Muscle layer of colon (tissue), 2 donors: ENCODE measurements at regions not wholly inside any gene's neighbourhood (a gene's known extent, or its start where the extent isn't known, plus 50 kb on each side); places are given as distances from the start of the nearest gene placed in this dataset.
"Not testable (repeated sequence)": the region's sequence is repeated elsewhere in the genome, so short reads cannot be mapped to it uniquely, and the experiment has no call there.

Source experiments
- H3K27ac ChIP-seq: one replicate; pipeline ENCODE4 v1.7.0; 2013; ENCODE audit warnings: low read depth, mild to moderate bottlenecking, low read length, moderate library complexity
- H3K27me3 ChIP-seq, 2 donors: one replicate each; pipeline ENCODE4 v1.7.0; 2013; ENCODE audit warnings: low read length in 2 of 2, mild to moderate bottlenecking in 2 of 2; ENCODE audit not compliant: insufficient read depth in 2 of 2, control insufficient read depth in 1 of 2
- H3K36me3 ChIP-seq: one replicate; pipeline ENCODE4 v1.7.0; 2013; ENCODE audit warnings: mild to moderate bottlenecking, low read length; ENCODE audit not compliant: insufficient read depth
- H3K4me1 ChIP-seq: one replicate; pipeline ENCODE4 v1.7.0; 2013; ENCODE audit warnings: mild to moderate bottlenecking, low read length; ENCODE audit not compliant: insufficient read depth
- H3K4me3 ChIP-seq, 2 donors: one replicate each; pipeline ENCODE4 v1.7.0; 2013; ENCODE audit warnings: low read length in 2 of 2, low read depth in 1 of 2, mild to moderate bottlenecking in 1 of 2, moderate library complexity in 1 of 2
- H3K9ac ChIP-seq: one replicate; pipeline ENCODE4 v1.7.0; 2013; ENCODE audit warnings: low read length
- H3K9me3 ChIP-seq: one replicate; pipeline ENCODE4 v1.7.0; 2013; ENCODE audit warnings: mild to moderate bottlenecking, low read length
- donor health status: abdominal sarcoma.
- donor health status: Adenocarcinoma of cecum.

- Histone ChIP-seq H3K9me3 (no peaks in the 10 kb centered on the region), H3K4me3 (no peak overlapping the region), H3K9ac (no peak overlapping the region), H3K27ac (no peak overlapping the region), H3K36me3 (no peaks in the 10 kb centered on the region), H3K4me1 (no peaks in the 10 kb centered on the region), H3K27me3 (peaks cover 0 to 6% of the 10 kb centered on the region in 2 donors)
Measured at GRCh38 chr2:131641414-131642206, 113.9 kb downstream of the CCDC74A start.

- H3K4me3 ChIP-seq, H3K4me1 ChIP-seq, H3K27ac ChIP-seq, H3K36me3 ChIP-seq, H3K9ac ChIP-seq, H3K9me3 ChIP-seq: not testable (repeated sequence)
- H3K27me3 ChIP-seq = peaks cover 0 to 12% of the 10 kb centered on the region in 2 donors
Measured at GRCh38 chr2:131643180-131643579, 115.5 kb downstream of the CCDC74A start.

- Histone ChIP-seq H3K4me1 (no peaks in the 10 kb centered on the region), H3K27me3 (peaks cover 0 to 12% of the 10 kb centered on the region in 2 donors), H3K4me3 (no peak overlapping the region), H3K36me3 (no peaks in the 10 kb centered on the region), H3K9me3 (no peaks in the 10 kb centered on the region), H3K9ac (no peak overlapping the region), H3K27ac (no peak overlapping the region)
Measured at GRCh38 chr2:131645177-131645765, 117.6 kb downstream of the CCDC74A start.

GRCh38 chr2:131646220-131646619, 118.5 kb downstream of the CCDC74A start:
- not testable (repeated sequence) for H3K4me3 ChIP-seq, H3K9ac ChIP-seq, H3K9me3 ChIP-seq

GRCh38 chr2:131646669-131647297, 119.1 kb downstream of the CCDC74A start:
- Histone ChIP-seq H3K27ac (no peak overlapping the region), H3K4me1 (no peaks in the 10 kb centered on the region), H3K9ac (no peak overlapping the region), H3K4me3 (no peak overlapping the region), H3K36me3 (no peaks in the 10 kb centered on the region), H3K27me3 (peaks cover 0 to 12% of the 10 kb centered on the region in 2 donors), H3K9me3 (no peaks in the 10 kb centered on the region)

More at GRCh38 chr2:131646220-131646619, 118.5 kb downstream of the CCDC74A start:
- H3K36me3 ChIP-seq, H3K4me1 ChIP-seq, H3K27ac ChIP-seq: not testable (repeated sequence)
- peaks cover 0 to 12% of the 10 kb centered on the region in 2 donors for H3K27me3 ChIP-seq

- not testable (repeated sequence) for H3K36me3 ChIP-seq, H3K4me1 ChIP-seq, H3K9ac ChIP-seq, H3K4me3 ChIP-seq, H3K27ac ChIP-seq, H3K9me3 ChIP-seq
- peaks cover 0 to 12% of the 10 kb centered on the region in 2 donors for H3K27me3 ChIP-seq
Measured at GRCh38 chr2:131648565-131648964, 120.9 kb downstream of the CCDC74A start.

- H3K9ac ChIP-seq, H3K27ac ChIP-seq, H3K4me1 ChIP-seq, H3K36me3 ChIP-seq, H3K4me3 ChIP-seq, H3K27me3 ChIP-seq, H3K9me3 ChIP-seq: not testable (repeated sequence)
Measured at GRCh38 chr2:131652246-131652645, 124.6 kb downstream of the CCDC74A start.

- H3K27ac ChIP-seq, H3K27me3 ChIP-seq, H3K4me1 ChIP-seq, H3K36me3 ChIP-seq, H3K4me3 ChIP-seq, H3K9ac ChIP-seq, H3K9me3 ChIP-seq: not testable (repeated sequence)
Measured at GRCh38 chr2:131654107-131654506, 126.4 kb downstream of the CCDC74A start.

- Histone ChIP-seq H3K4me1 (no peaks in the 10 kb centered on the region), H3K9me3 (no peaks in the 10 kb centered on the region), H3K4me3 (no peak overlapping the region), H3K36me3 (no peaks in the 10 kb centered on the region), H3K27me3 (no peaks in the 10 kb centered on the region), H3K9ac (no peak overlapping the region), H3K27ac (no peak overlapping the region)
Measured at GRCh38 chr2:131656816-131657633, 129.3 kb downstream of the CCDC74A start.

GRCh38 chr2:131657895-131658768, 130.4 kb downstream of the CCDC74A start:
- Histone ChIP-seq H3K4me3 (no peak overlapping the region), H3K27ac (no peak overlapping the region), H3K36me3 (no peaks in the 10 kb centered on the region), H3K4me1 (no peaks in the 10 kb centered on the region), H3K9me3 (no peaks in the 10 kb centered on the region), H3K27me3 (no peaks in the 10 kb centered on the region), H3K9ac (no peak overlapping the region)
